ENCODE measurements at regions not wholly inside any gene's neighbourhood (a gene's known extent, or its start where the extent isn't known, plus 50 kb on each side); places are given as distances from the start of the nearest gene placed in this dataset.
"Not testable (repeated sequence)": the region's sequence is repeated elsewhere in the genome, so short reads cannot be mapped to it uniquely, and the experiment has no call there.

DNA sequence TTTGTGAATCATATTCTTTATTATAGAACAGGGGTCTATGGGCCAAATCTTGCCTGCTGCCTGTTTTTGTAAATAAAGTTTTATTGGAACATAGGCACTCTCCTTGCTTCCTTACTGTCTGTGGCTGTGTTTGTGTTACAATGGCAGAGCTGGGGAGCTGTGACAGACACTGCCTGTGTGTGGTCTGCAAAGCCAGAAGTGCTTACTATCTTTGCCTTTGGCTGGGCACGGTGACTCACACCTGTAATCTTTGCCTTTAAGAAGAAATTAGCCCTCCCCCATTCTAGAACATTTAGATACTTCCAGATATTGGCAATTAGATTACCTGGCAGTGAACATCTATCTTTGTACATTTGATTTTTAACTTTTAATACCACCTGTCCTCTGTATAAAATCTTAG is 308.3 kb downstream of the FOXL1 start:
- no peak overlapping the region for H3K4me3 ChIP-seq (ENCODE audit: low read depth, low read length)
- ChIA-PET POLR2A (no interaction called here), CTCF (no interaction called here)
- DNase-seq (ENCODE audit: low read depth, low spot score) = no peak
- TF ChIP-seq, protein P1, sequence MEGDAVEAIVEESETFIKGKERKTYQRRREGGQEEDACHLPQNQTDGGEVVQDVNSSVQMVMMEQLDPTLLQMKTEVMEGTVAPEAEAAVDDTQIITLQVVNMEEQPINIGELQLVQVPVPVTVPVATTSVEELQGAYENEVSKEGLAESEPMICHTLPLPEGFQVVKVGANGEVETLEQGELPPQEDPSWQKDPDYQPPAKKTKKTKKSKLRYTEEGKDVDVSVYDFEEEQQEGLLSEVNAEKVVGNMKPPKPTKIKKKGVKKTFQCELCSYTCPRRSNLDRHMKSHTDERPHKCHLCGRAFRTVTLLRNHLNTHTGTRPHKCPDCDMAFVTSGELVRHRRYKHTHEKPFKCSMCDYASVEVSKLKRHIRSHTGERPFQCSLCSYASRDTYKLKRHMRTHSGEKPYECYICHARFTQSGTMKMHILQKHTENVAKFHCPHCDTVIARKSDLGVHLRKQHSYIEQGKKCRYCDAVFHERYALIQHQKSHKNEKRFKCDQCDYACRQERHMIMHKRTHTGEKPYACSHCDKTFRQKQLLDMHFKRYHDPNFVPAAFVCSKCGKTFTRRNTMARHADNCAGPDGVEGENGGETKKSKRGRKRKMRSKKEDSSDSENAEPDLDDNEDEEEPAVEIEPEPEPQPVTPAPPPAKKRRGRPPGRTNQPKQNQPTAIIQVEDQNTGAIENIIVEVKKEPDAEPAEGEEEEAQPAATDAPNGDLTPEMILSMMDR (IDR thresholded peaks at IDR 0.05; ENCODE audit: insufficient read depth, low read length, missing control alignments) = no peak

DNA sequence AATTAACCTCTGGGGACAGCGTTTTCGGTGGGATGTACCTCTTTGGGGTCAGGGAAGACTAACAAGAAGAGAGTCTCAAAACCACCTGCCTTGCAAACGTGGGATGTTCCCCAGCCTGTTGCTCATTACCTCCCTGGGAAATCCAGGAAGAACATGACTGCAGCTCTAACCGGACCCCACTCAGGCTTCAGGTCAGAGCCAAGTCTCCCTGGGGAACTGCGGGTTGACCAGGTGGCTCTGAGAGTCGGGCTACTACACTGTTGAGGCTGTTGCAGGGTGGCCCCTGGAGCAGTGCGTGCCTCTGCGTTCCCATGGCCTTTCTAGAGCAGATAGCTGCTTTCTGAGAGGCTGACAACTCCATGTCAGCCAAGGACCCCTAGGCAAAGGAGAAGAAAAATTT is 309.1 kb downstream of the FOXL1 start:
- TF ChIP-seq, protein P1 (IDR thresholded peaks at IDR 0.05; ENCODE audit: insufficient read depth, low read length, missing control alignments) = no peak
- DNase-seq (ENCODE audit: low read depth, low spot score) = no peak
- POLR2A ChIA-PET = no interaction called here
- no peak overlapping the region for H3K4me3 ChIP-seq (ENCODE audit: low read depth, low read length)
- CTCF ChIA-PET = no interaction called here

DNA sequence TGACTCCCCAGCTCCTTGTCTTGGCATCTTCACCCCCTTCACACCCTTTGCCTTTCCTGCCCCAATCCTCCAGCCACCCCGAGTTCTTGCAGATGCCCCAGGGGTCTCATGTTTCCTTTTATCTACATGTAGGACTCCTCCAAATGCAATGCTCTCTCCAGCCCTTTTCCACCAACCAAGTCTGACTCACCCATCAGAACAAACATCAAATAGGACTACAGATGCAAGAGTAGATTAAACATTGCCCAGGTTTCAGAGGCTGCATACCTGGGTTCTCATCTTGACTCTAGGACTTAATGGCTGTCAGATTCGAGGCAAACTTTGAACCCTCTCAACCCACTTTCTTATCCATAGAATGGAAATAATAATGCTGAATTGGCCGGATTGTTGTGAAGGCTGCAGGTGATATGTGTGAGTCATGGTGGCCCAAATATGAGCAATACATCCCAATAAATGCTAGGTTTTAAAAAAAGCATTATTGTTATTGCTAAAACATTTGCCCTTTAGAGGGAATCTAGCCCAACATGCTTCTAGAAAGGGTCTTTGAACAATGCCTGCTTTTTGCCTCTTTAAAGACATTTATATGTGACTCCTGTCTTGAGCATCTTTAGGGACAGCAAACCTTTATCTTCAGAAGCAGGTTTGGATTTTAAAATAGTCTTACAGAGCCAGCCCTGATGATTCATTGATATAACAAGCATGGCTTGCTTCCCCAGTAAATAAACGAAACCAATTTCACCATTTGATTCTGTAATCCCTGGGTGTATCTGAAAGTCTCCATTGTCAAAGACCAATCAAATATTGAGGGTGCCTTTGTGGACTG is 310.1 kb downstream of the FOXL1 start:
- H3K4me3 ChIP-seq (ENCODE audit: low read depth, low read length) = no peak overlapping the region
- ChIA-PET POLR2A (no interaction called here), CTCF (no interaction called here)
- TF ChIP-seq, protein P1 (IDR thresholded peaks at IDR 0.05; ENCODE audit: insufficient read depth, low read length, missing control alignments) = no peak
- no peak for DNase-seq (ENCODE audit: low read depth, low spot score)

DNA sequence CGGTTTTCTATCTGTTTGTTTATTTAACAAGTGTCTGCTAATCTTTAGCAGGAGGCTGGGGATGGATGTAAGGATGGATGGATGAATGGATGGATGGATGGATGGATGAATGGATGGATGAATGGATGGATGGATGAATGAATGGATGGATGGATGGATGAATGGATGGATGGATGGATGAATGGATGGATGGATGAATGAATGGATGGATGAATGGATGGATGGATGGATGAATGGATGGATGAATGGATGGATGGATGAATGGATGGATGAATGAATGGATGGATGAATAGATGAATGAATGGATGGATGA is 310.7 kb downstream of the FOXL1 start:
- H3K4me3 ChIP-seq (ENCODE audit: low read depth, low read length); POLR2A ChIA-PET; DNase-seq (ENCODE audit: low read depth, low spot score); CTCF ChIA-PET: not testable (repeated sequence)

DNA sequence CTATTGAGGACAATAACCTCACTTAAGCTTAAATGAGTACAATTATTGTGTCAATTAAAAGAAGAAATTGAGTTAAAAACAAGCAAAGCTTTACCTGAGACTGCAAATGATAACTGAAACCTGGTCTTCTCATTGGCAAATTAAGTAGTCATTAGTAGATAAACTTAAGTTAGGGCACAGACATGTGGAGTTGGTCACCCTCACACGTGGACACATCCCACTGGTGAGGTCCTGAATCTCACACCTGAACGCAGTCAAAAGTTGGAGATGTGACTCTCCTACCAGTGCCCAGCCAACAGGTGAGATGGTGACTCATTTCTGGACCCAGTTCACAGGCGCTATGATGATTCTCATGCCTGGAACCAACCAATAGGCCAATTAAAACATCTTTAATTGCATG is 311.6 kb downstream of the FOXL1 start:
- ChIA-PET CTCF (interaction anchor here (2.3 kb wide), 1 partner anchor 173 kb away, joined by 10 read pairs; no protein-coding TSS in a partner anchor), POLR2A (no interaction called here)
- TF ChIP-seq, protein P1 (IDR thresholded peaks at IDR 0.05; ENCODE audit: insufficient read depth, low read length, missing control alignments) = no peak
- no peak for DNase-seq (ENCODE audit: low read depth, low spot score)
- no peak overlapping the region for H3K4me3 ChIP-seq (ENCODE audit: low read depth, low read length)

DNA sequence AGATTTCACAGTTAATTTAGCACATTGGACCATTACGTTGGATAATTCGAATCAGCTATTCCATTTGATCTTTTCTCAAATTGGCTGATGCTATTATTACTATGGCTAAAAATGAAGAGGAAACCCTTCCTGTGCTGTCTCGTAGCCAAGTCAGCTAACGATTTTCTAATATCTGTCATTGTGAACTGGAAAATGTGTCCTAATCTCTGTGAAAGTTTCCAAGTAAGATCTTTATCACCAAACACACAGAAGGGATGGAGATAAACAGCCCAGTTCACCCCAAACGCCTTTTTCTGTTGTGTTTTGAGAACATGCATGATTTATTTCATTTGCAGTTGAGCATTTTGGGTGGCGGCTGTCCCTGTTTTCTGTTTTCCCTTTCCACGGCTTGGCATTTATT is 312.8 kb downstream of the FOXL1 start:
- ChIA-PET POLR2A (no interaction called here), CTCF (interaction anchor here (2.3 kb wide), 1 partner anchor 172 kb away, joined by 10 read pairs; no protein-coding TSS in a partner anchor)
- TF ChIP-seq, protein P1 (IDR thresholded peaks at IDR 0.05; ENCODE audit: insufficient read depth, low read length, missing control alignments) = no peak
- no peak overlapping the region for H3K4me3 ChIP-seq (ENCODE audit: low read depth, low read length)
- DNase-seq (ENCODE audit: low read depth, low spot score) = no peak

DNA sequence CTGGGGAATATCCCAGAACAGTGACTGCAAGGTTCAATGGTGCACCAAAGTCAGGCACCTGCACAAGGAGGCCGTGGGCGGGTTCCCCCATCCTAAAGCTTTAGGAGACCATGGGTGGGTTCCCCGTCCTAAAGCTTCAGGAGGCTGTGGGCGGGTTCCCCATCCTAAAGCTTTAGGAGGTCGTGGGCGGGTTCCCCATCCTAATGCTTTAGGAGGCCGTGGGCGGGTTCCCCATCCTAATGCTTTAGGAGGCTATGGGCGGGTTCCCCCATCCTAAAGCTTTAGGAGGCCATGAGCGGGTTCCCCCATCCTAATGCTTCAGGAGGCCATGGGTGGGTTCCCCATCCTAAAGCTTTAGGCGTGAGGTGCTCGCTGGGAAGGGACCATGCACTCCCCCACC is 313.3 kb downstream of the FOXL1 start:
- CTCF ChIA-PET = interaction anchor here (1.1 to 2.3 kb wide), 2 partner anchors 8 to 171 kb away, joined by 4 to 10 read pairs; no protein-coding TSS in a partner anchor
- no peak overlapping the region for H3K4me3 ChIP-seq (ENCODE audit: low read depth, low read length)
- no peak for DNase-seq (ENCODE audit: low read depth, low spot score)
- TF ChIP-seq, protein P1 (IDR thresholded peaks at IDR 0.05; ENCODE audit: insufficient read depth, low read length, missing control alignments) = no peak
- POLR2A ChIA-PET = no interaction called here
